ENCODE measurements at regions not wholly inside any gene's neighbourhood (a gene's known extent, or its start where the extent isn't known, plus 50 kb on each side); places are given as distances from the start of the nearest gene placed in this dataset.
"Not testable (repeated sequence)": the region's sequence is repeated elsewhere in the genome, so short reads cannot be mapped to it uniquely, and the experiment has no call there.

DNA sequence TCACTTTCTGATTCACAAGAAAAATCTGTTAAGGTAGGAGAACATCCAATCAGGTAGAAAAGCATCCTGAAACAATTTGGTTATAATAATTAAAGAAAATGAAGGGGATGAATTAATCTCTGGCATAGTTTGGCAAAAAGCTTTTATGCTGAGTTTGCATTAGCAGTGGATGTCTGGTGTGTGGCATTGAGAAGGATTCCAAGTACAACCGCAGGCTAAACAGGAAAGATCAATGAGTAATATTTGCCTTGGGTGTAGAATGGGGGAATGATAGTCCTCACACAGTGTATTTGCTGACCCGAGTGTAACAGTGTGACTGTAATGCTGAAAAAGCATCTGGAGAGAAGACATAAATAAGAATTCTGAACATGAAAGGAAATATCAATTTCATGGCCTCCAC lies 68.3 kb upstream of the SESTD1 start:
- H3K79me2 ChIP-seq (ENCODE audit: insufficient read depth, low read length) = no peaks in the 10 kb centered on the region
- H3K36me3 ChIP-seq (ENCODE audit: low read length) = no peaks in the 10 kb centered on the region
- H3K27ac ChIP-seq (ENCODE audit: low read depth, low read length) = no peak overlapping the region
- no peak overlapping the region for H3K9ac ChIP-seq (ENCODE audit: low read length)
- H3K4me3 ChIP-seq (ENCODE audit: insufficient read depth, low read length, poor library complexity, severe bottlenecking) = no peak overlapping the region
- no peaks in the 10 kb centered on the region for H3F3A ChIP-seq (ENCODE audit: insufficient read depth)
- H4K20me1 ChIP-seq (ENCODE audit: low read depth, low read length) = no peaks in the 10 kb centered on the region
- no peaks in the 10 kb centered on the region for H3K9me3 ChIP-seq (ENCODE audit: insufficient read depth, low read length)
- no peak overlapping the region for H3K4me2 ChIP-seq (ENCODE audit: low read depth, low read length, poor library complexity, severe bottlenecking)
- H3K9me2 ChIP-seq (replicated peaks; ENCODE audit: insufficient read depth, low read length) = no peaks in the 10 kb centered on the region
- TF ChIP-seq EZH2phosphoT487 (conservative IDR thresholded peaks at IDR 0.05; ENCODE audit: low read length) = no peak
- TF ChIP-seq, protein P1, sequence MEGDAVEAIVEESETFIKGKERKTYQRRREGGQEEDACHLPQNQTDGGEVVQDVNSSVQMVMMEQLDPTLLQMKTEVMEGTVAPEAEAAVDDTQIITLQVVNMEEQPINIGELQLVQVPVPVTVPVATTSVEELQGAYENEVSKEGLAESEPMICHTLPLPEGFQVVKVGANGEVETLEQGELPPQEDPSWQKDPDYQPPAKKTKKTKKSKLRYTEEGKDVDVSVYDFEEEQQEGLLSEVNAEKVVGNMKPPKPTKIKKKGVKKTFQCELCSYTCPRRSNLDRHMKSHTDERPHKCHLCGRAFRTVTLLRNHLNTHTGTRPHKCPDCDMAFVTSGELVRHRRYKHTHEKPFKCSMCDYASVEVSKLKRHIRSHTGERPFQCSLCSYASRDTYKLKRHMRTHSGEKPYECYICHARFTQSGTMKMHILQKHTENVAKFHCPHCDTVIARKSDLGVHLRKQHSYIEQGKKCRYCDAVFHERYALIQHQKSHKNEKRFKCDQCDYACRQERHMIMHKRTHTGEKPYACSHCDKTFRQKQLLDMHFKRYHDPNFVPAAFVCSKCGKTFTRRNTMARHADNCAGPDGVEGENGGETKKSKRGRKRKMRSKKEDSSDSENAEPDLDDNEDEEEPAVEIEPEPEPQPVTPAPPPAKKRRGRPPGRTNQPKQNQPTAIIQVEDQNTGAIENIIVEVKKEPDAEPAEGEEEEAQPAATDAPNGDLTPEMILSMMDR (IDR thresholded peaks at IDR 0.05; ENCODE audit: insufficient read depth, low read length, poor library complexity, severe bottlenecking) = no peak
- no peak overlapping the region for H2AFZ ChIP-seq (ENCODE audit: low read depth, low read length, severe bottlenecking)
- no peaks in the 10 kb centered on the region for H3K27me3 ChIP-seq (ENCODE audit: low read length)

DNA sequence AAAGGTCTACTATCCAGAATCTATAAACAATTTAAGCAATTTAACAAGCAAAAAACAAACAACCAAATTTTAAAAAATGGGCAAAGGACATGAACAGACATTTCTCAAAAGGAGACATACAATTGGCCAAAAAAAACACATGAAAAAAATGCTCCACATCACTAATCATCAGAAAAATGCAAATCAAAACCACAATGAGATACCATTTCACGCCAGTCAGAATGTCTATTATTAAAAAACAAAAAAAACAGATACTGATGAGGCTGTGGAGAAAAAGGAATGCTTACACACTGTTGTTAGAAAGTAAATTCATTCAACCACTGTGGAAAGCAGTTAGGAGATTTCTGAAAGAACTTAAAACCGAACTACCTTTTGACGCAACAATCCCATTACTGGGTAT lies 66.4 kb upstream of the SESTD1 start:
- no peak overlapping the region for H3K9ac ChIP-seq (ENCODE audit: low read length)
- no peaks in the 10 kb centered on the region for H3F3A ChIP-seq (ENCODE audit: insufficient read depth)
- no peaks in the 10 kb centered on the region for H4K20me1 ChIP-seq (ENCODE audit: low read depth, low read length)
- no peaks in the 10 kb centered on the region for H3K9me3 ChIP-seq (ENCODE audit: insufficient read depth, low read length)
- no peaks in the 10 kb centered on the region for H3K27me3 ChIP-seq (ENCODE audit: low read length)
- no peaks in the 10 kb centered on the region for H3K36me3 ChIP-seq (ENCODE audit: low read length)
- no peaks in the 10 kb centered on the region for H3K79me2 ChIP-seq (ENCODE audit: insufficient read depth, low read length)
- H3K27ac ChIP-seq (ENCODE audit: low read depth, low read length) = no peak overlapping the region
- H3K9me2 ChIP-seq (replicated peaks; ENCODE audit: insufficient read depth, low read length) = no peaks in the 10 kb centered on the region
- H3K4me3 ChIP-seq (ENCODE audit: insufficient read depth, low read length, poor library complexity, severe bottlenecking) = no peak overlapping the region
- H2AFZ ChIP-seq (ENCODE audit: low read depth, low read length, severe bottlenecking) = no peak overlapping the region
- H3K4me2 ChIP-seq (ENCODE audit: low read depth, low read length, poor library complexity, severe bottlenecking) = no peak overlapping the region
- TF ChIP-seq EZH2phosphoT487 (conservative IDR thresholded peaks at IDR 0.05; ENCODE audit: low read length) = no peak
- TF ChIP-seq, protein P1 (IDR thresholded peaks at IDR 0.05; ENCODE audit: insufficient read depth, low read length, poor library complexity, severe bottlenecking) = no peak

GRCh38 chr2:179322289-179322688 lies 57.7 kb upstream of the SESTD1 start:
- Histone ChIP-seq H3K4me3 (ENCODE audit: insufficient read depth, low read length, poor library complexity, severe bottlenecking) (no peak overlapping the region), H3K9ac (ENCODE audit: low read length) (no peak overlapping the region), H3K36me3 (ENCODE audit: low read length) (no peaks in the 10 kb centered on the region), H4K20me1 (ENCODE audit: low read depth, low read length) (no peaks in the 10 kb centered on the region), H3K4me2 (ENCODE audit: low read depth, low read length, poor library complexity, severe bottlenecking) (no peak overlapping the region), H3K27ac (ENCODE audit: low read depth, low read length) (no peak overlapping the region), H3K79me2 (ENCODE audit: insufficient read depth, low read length) (no peaks in the 10 kb centered on the region), H2AFZ (ENCODE audit: low read depth, low read length, severe bottlenecking) (no peak overlapping the region), H3K9me2 (replicated peaks; ENCODE audit: insufficient read depth, low read length) (no peaks in the 10 kb centered on the region), H3K9me3 (ENCODE audit: insufficient read depth, low read length) (no peaks in the 10 kb centered on the region), H3F3A (ENCODE audit: insufficient read depth) (no peaks in the 10 kb centered on the region), H3K27me3 (ENCODE audit: low read length) (no peaks in the 10 kb centered on the region)
- TF ChIP-seq, protein P1 (IDR thresholded peaks at IDR 0.05; ENCODE audit: insufficient read depth, low read length, poor library complexity, severe bottlenecking) = no peak
- TF ChIP-seq EZH2phosphoT487 (conservative IDR thresholded peaks at IDR 0.05; ENCODE audit: low read length) = no peak

DNA sequence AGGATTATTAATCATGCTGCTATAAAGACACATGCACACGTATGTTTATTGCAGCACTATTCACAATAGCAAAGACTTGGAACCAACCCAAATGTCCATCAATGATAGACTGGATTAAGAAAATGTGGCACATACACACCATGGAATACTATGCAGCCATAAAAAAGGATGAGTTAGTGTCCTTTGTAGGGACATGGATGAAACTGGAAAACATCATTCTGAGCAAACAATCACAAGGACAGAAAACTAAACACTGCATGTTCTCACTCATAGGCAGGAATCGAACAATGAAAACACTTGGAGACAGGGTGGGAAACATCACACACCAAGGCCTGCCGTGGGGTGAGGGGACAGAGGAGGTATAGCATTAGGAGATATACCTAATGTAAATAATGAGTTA lies 56.4 kb upstream of the SESTD1 start:
- H3K27me3 ChIP-seq (ENCODE audit: low read length); H3K36me3 ChIP-seq (ENCODE audit: low read length); H3K27ac ChIP-seq (ENCODE audit: low read depth, low read length); H4K20me1 ChIP-seq (ENCODE audit: low read depth, low read length); H3K9me2 ChIP-seq (replicated peaks; ENCODE audit: insufficient read depth, low read length); H3K79me2 ChIP-seq (ENCODE audit: insufficient read depth, low read length); H3K4me2 ChIP-seq (ENCODE audit: low read depth, low read length, poor library complexity, severe bottlenecking); H2AFZ ChIP-seq (ENCODE audit: low read depth, low read length, severe bottlenecking); H3K9me3 ChIP-seq (ENCODE audit: insufficient read depth, low read length); H3K9ac ChIP-seq (ENCODE audit: low read length); H3K4me3 ChIP-seq (ENCODE audit: insufficient read depth, low read length, poor library complexity, severe bottlenecking); H3F3A ChIP-seq (ENCODE audit: insufficient read depth): not testable (repeated sequence)

DNA sequence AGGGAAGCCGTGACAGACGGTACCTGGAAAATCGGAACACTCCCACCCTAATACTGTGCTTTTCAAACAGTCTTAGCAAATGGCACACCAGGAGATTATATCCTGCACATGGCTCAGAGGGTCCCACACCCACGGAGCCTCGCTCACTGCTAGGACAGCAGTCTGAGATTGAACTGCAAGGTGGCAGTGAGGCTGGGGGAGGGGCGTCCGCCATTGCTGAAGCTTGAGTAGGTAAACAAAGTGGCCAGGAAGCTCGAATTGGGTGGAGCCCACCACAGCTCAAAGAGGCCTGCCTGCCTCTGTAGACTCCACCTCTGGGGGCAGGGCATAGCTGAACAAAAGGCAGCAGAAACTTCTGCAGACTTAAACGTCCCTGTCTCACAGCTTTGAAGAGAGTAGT lies 50.1 kb upstream of the SESTD1 start:
- H3K9ac ChIP-seq (ENCODE audit: low read length); H3K9me2 ChIP-seq (replicated peaks; ENCODE audit: insufficient read depth, low read length); H3K36me3 ChIP-seq (ENCODE audit: low read length); H3K27ac ChIP-seq (ENCODE audit: low read depth, low read length); H4K20me1 ChIP-seq (ENCODE audit: low read depth, low read length); H3K27me3 ChIP-seq (ENCODE audit: low read length); H3K4me2 ChIP-seq (ENCODE audit: low read depth, low read length, poor library complexity, severe bottlenecking); H3K4me3 ChIP-seq (ENCODE audit: insufficient read depth, low read length, poor library complexity, severe bottlenecking); H3K9me3 ChIP-seq (ENCODE audit: insufficient read depth, low read length); H2AFZ ChIP-seq (ENCODE audit: low read depth, low read length, severe bottlenecking); H3F3A ChIP-seq (ENCODE audit: insufficient read depth); H3K79me2 ChIP-seq (ENCODE audit: insufficient read depth, low read length): not testable (repeated sequence)
